GM23338 (cell line): ENCODE measurements at regions not wholly inside any gene's neighbourhood (a gene's known extent, or its start where the extent isn't known, plus 50 kb on each side); places are given as distances from the start of the nearest gene placed in this dataset.

Experiments
- ATAC-seq: fragments of 200-7000 bp; cut with Tn5 transposase; 3 replicates; pipeline ENCODE4 v1.9.1; 2020
- DNase-seq: peaks from one replicate; pipeline ENCODE4 v3.0.0-alpha.2; 2015; ENCODE audit warnings: low spot score
- H2AFZ ChIP-seq: fragments of 200-600 bp; sonication (generic); 2 replicates; pipeline ENCODE4 v1.8.0; 2016; ENCODE audit warnings: antibody characterized with exemption, mild to moderate bottlenecking, moderate library complexity
- H3F3A ChIP-seq: fragments of 200-600 bp; sonication (generic); replicated peaks from 2 replicates; pipeline ENCODE4 v1.8.0; 2017; ENCODE audit warnings: antibody characterized with exemption, mixed run types, low read depth
- H3K27ac ChIP-seq: fragments of 200-600 bp; sonication (generic); 2 replicates; pipeline ENCODE4 v1.6.1; 2016; ENCODE audit warnings: low read depth
- H3K27me3 ChIP-seq: fragments of 200-600 bp; sonication (generic); 2 replicates; pipeline ENCODE4 v1.8.0; 2016; ENCODE audit warnings: mild to moderate bottlenecking, mixed run types, moderate library complexity; ENCODE audit not compliant: insufficient read depth
- H3K36me3 ChIP-seq: fragments of 200-600 bp; sonication (generic); 2 replicates; pipeline ENCODE4 v1.8.0; 2016; ENCODE audit warnings: mild to moderate bottlenecking; ENCODE audit not compliant: insufficient read depth
- H3K4me1 ChIP-seq: fragments of 200-600 bp; sonication (generic); 2 replicates; pipeline ENCODE4 v1.8.0; 2016; ENCODE audit warnings: mild to moderate bottlenecking, moderate library complexity; ENCODE audit not compliant: insufficient read depth
- H3K4me2 ChIP-seq: fragments of 200-600 bp; sonication (generic); 2 replicates; pipeline ENCODE4 v1.7.1; 2017; ENCODE audit warnings: mixed run types
- H3K4me3 ChIP-seq: fragments of 200-600 bp; sonication (generic); 2 replicates; pipeline ENCODE4 v1.6.1; 2016; ENCODE audit warnings: mixed run types
- H3K79me2 ChIP-seq: fragments of 200-600 bp; sonication (generic); replicated peaks from 2 replicates; pipeline ENCODE4 v1.8.0; 2017; ENCODE audit warnings: mild to moderate bottlenecking; ENCODE audit not compliant: insufficient read depth
- H3K9me2 ChIP-seq: fragments of 200-600 bp; sonication (generic); 2 replicates; pipeline ENCODE4 v1.8.0; 2017; ENCODE audit not compliant: insufficient read depth
- H4K20me1 ChIP-seq: fragments of 200-600 bp; sonication (generic); replicated peaks from 2 replicates; pipeline ENCODE4 v1.8.0; 2017; ENCODE audit warnings: mild to moderate bottlenecking; ENCODE audit not compliant: insufficient read depth
- H3K27ac Mint-ChIP-seq: 2 replicates; pipeline ENCODE4 v1.8.0; 2020; ENCODE audit warnings: inconsistent platforms, mild to moderate bottlenecking, moderate library complexity, mixed read lengths
- H3K27me3 Mint-ChIP-seq: 3 replicates; pipeline ENCODE4 v1.8.0; 2022; ENCODE audit warnings: low read depth, mild to moderate bottlenecking, moderate library complexity, mixed read lengths, inconsistent platforms; ENCODE audit not compliant: insufficient read depth, poor library complexity
- H3K36me3 Mint-ChIP-seq: 3 replicates; pipeline ENCODE4 v1.8.0; 2021; ENCODE audit warnings: low read depth, mild to moderate bottlenecking, inconsistent platforms, moderate library complexity, mixed read lengths
- H3K4me1 Mint-ChIP-seq: 3 replicates; pipeline ENCODE4 v1.8.0; 2020; ENCODE audit warnings: mild to moderate bottlenecking, inconsistent platforms, mixed read lengths
- H3K4me3 Mint-ChIP-seq: 3 replicates; pipeline ENCODE4 v1.8.0; 2021; ENCODE audit warnings: moderate library complexity, mild to moderate bottlenecking, inconsistent platforms, mixed read lengths
- H3K9me3 Mint-ChIP-seq: 3 replicates; pipeline ENCODE4 v1.8.0; 2020; ENCODE audit warnings: moderate library complexity, mild to moderate bottlenecking, inconsistent platforms, mixed read lengths
- CREB1 ChIP-seq: fragments of 250-450 bp; sonication (Bioruptor Pico); IDR thresholded peaks from 2 replicates; pipeline ENCODE4 v1.5.0; 2020; ENCODE audit warnings: low read depth, mild to moderate bottlenecking, moderate library complexity
- CTCF ChIP-seq, 2 experiments: fragments of 200-600 bp in 1 of 2; sonication (generic) in 1 of 2; conservative IDR thresholded peaks; 2 replicates each; pipeline versions ENCODE4 v1.5.1 to v1.6.1; 2016 to 2017; ENCODE audit warnings: antibody characterized with exemption in 2 of 2, low read depth in 2 of 2, mild to moderate bottlenecking in 2 of 2, moderate library complexity in 1 of 2
- ETS1 ChIP-seq: IDR thresholded peaks from 2 replicates; pipeline ENCODE4 v1.6.1; 2016; ENCODE audit warnings: antibody characterized with exemption
- EZH2 ChIP-seq: fragments of 200-600 bp; sonication (generic); IDR thresholded peaks from one replicate; pipeline ENCODE4 v1.8.0; 2017; ENCODE audit warnings: antibody characterized with exemption, mild to moderate bottlenecking, low read depth; ENCODE audit not compliant: unreplicated experiment
- EZH2phosphoT487 ChIP-seq: fragments of 200-600 bp; sonication (generic); IDR thresholded peaks from one replicate; pipeline ENCODE4 v1.8.1; 2018; ENCODE audit warnings: antibody characterized with exemption; ENCODE audit not compliant: unreplicated experiment
- JUNB ChIP-seq: IDR thresholded peaks from one replicate; pipeline ENCODE4 v1.6.1; 2016; ENCODE audit warnings: antibody characterized with exemption; ENCODE audit not compliant: unreplicated experiment
- NANOG ChIP-seq: IDR thresholded peaks from 2 replicates; pipeline ENCODE4 v1.6.1; 2016; ENCODE audit warnings: antibody characterized with exemption, borderline replicate concordance
- POLR2AphosphoS5 ChIP-seq: IDR thresholded peaks from 2 replicates; pipeline ENCODE4 v1.6.1; 2016; ENCODE audit warnings: antibody characterized with exemption, low read depth
- REST ChIP-seq: IDR thresholded peaks from one replicate; pipeline ENCODE4 v1.6.1; 2018; ENCODE audit warnings: antibody characterized with exemption; ENCODE audit not compliant: unreplicated experiment
- STAT1 ChIP-seq: IDR thresholded peaks from one replicate; pipeline ENCODE4 v1.6.1; 2016; ENCODE audit warnings: antibody characterized with exemption; ENCODE audit not compliant: unreplicated experiment
- ZNF114 ChIP-seq: fragments of 250-450 bp; sonication (Bioruptor Pico); IDR thresholded peaks from 2 replicates; pipeline ENCODE4 v1.5.0; 2020; ENCODE audit warnings: mild to moderate bottlenecking, moderate library complexity
- ZNF331 ChIP-seq: fragments of 250-450 bp; sonication (Bioruptor Pico); IDR thresholded peaks from 2 replicates; pipeline ENCODE4 v1.5.0; 2020; ENCODE audit warnings: low read depth, mild to moderate bottlenecking, moderate library complexity
- ZNF462 ChIP-seq: fragments of 250-450 bp; sonication (Bioruptor Pico); IDR thresholded peaks from 2 replicates; pipeline ENCODE4 v1.5.0; 2020; ENCODE audit warnings: mild to moderate bottlenecking, moderate library complexity

- Histone ChIP-seq H3K36me3 (no peaks in the 10 kb centered on the region), H3K4me2 (no peak overlapping the region), H3K79me2 (no peaks in the 10 kb centered on the region), H2AFZ (no peak overlapping the region), H4K20me1 (no peaks in the 10 kb centered on the region), H3F3A (no peaks in the 10 kb centered on the region), H3K27me3 (no peaks in the 10 kb centered on the region), H3K4me3 (no peak overlapping the region), H3K4me1 (peaks cover 5% of the 10 kb centered on the region; the same call in 1 of the 2 replicates), H3K9me2 (no peaks in the 10 kb centered on the region; the same call in 1 of the 2 replicates), H3K27ac (no peak overlapping the region)
- Mint-ChIP-seq H3K27me3 (no peaks in the 10 kb centered on the region), H3K9me3 (no peaks in the 10 kb centered on the region; the same call in 1 of the 3 replicates), H3K36me3 (no peaks in the 10 kb centered on the region), H3K4me1 (peaks cover 7% of the 10 kb centered on the region; the same call in 2 of the 3 replicates), H3K4me3 (no peak overlapping the region), H3K27ac (no peak overlapping the region)
- no peak for DNase-seq
- no peak for TF ChIP-seq ETS1
- no peak for TF ChIP-seq STAT1
- TF ChIP-seq ZNF114 (CRISPR knock-in tag), result no peak
- TF ChIP-seq EZH2phosphoT487, result no peak
- TF ChIP-seq REST, result no peak
- TF ChIP-seq EZH2, result no peak
- no peak for TF ChIP-seq CREB1
- no peak for TF ChIP-seq CTCF (conservative IDR thresholded peaks at IDR 0.05; ENCODE audit: low read depth in 2 of 2)
- TF ChIP-seq ZNF331 (CRISPR knock-in tag), result no peak
- TF ChIP-seq JUNB, result no peak
- no peak for TF ChIP-seq ZNF462 (CRISPR knock-in tag)
- no peak for TF ChIP-seq POLR2AphosphoS5
- no peak for TF ChIP-seq NANOG
- ATAC-seq, result no peak
These were observed 601.0 kb upstream of the GCFC2 start for GRCh38 chr2:76311728-76312127.
